GM12891 (cell line): ENCODE measurements at regions not wholly inside any gene's neighbourhood (a gene's known extent, or its start where the extent isn't known, plus 50 kb on each side); places are given as distances from the start of the nearest gene placed in this dataset.

Experiments
- DNase-seq: peaks from one replicate; pipeline ENCODE4 v3.0.0; 2011; ENCODE audit warnings: low spot score; ENCODE audit not compliant: insufficient read length
- FAIRE-seq: peaks from 2 replicates; lab custom pipeline; 2011; peaks lifted over from hg19 to GRCh38; lab: Jason Lieb, UNC
- PAX5 ChIP-seq: IDR thresholded peaks from 2 replicates; pipeline ENCODE4 v1.6.1; 2011; ENCODE audit warnings: low read length, moderate library complexity, mild to moderate bottlenecking; ENCODE audit not compliant: insufficient read depth, severe bottlenecking
- POLR2A ChIP-seq: IDR thresholded peaks from 2 replicates; pipeline ENCODE4 v1.6.1; 2011; ENCODE audit warnings: low read depth, low read length, control low read depth
- POLR2AphosphoS5 ChIP-seq: IDR thresholded peaks from 2 replicates; pipeline ENCODE4 v1.6.1; 2011; ENCODE audit warnings: low read depth, low read length, control low read depth
- POU2F2 ChIP-seq: IDR thresholded peaks from 2 replicates; pipeline ENCODE4 v1.6.1; 2011; ENCODE audit warnings: low read depth, mild to moderate bottlenecking, control low read depth, low read length, moderate library complexity
- SPI1 ChIP-seq: IDR thresholded peaks from 2 replicates; pipeline ENCODE4 v1.6.1; 2011; ENCODE audit warnings: low read depth, low read length, control low read depth
- TAF1 ChIP-seq: IDR thresholded peaks from 2 replicates; pipeline ENCODE4 v1.6.1; 2011; ENCODE audit warnings: low read depth, low read length, control low read depth

DNA sequence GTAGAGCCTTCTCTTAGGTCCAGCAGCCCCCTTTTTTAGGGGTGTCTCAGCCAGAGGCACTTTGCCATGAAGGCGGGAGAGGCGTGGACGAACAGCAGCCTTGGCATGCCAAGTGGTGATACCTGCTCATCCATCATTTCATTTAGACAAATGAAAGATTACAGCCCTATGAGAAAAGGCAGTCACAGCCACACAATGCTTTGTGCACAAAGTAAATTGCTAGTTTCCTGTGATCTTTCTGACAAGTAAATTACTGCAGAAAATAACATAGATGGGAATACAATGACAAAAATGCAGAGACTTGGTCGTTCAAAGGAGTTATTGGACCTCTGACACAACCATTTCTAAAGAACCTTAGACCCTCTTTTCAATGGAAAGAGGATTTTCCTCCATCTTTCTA lies 94.9 kb downstream of the RND3 start:
- DNase-seq (no peak), FAIRE-seq (no peak)
- TF ChIP-seq SPI1 (no peak), PAX5 (no peak), TAF1 (no peak), POU2F2 (no peak), POLR2A (no peak), POLR2AphosphoS5 (no peak)

DNA sequence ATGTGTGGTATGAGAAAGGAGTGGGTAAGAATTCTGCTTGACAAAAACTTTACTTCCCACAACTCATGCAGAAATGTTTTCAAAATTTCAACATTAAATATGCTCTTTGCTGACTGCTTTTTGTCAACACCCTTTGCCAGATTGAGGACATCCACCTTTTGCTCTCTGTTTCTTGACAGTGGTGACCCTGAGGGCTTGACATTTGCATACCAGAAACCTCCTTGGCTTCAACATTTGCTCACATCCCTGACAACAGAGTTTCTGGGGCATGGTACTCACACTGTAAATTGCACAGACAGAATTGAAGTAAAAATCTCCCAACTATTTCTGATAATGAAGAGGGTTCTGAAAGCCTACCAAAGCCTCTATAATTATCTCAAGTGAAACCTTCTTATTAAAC lies 95.7 kb downstream of the RND3 start:
- FAIRE-seq (no peak), DNase-seq (no peak)
- TF ChIP-seq TAF1 (no peak), POU2F2 (no peak), SPI1 (no peak), POLR2A (no peak), POLR2AphosphoS5 (no peak), PAX5 (no peak)

DNA sequence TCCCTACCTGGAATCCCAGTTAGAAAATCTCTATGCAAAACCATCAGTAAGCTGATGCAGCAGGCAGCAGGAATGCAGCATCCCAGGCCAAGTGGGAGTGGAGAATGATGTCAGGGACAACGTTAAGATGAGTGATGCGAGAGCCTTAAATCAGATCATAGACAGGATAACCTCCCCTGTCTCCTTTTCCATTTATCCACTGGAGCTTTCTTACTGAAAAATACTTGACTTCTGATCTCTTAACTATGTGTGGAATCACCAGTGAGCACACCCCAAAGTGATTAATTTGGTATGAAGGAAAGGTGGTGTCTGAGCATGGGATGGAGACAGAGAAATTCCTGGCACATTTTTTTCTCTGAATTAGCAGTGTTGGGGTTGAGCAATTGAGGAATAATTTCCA lies 98.0 kb downstream of the RND3 start:
- DNase-seq, result no peak
- FAIRE-seq, result no peak
- TF ChIP-seq PAX5 (no peak), POLR2A (no peak)

DNA sequence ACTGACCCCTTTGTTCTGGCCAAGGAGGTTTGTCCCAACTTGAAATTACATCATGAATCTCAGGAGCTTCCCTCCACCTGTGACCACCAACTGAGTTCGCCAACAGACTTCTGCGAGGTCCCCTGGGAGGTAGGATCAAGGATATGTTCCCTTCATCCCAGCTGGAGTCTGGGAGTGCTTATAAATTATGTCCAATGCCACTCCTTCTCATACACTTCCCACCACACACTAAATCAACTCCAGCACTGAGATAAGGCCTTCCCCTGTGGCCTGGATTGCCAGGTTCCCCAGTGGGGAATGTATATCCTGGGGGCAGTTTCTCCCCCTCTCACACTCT lies 99.2 kb downstream of the RND3 start:
- DNase-seq (no peak), FAIRE-seq (no peak)
- TF ChIP-seq POU2F2, result no peak
- no peak for TF ChIP-seq POLR2A
- TF ChIP-seq SPI1, result no peak
- no peak for TF ChIP-seq PAX5
- no peak for TF ChIP-seq TAF1
- no peak for TF ChIP-seq POLR2AphosphoS5

DNA sequence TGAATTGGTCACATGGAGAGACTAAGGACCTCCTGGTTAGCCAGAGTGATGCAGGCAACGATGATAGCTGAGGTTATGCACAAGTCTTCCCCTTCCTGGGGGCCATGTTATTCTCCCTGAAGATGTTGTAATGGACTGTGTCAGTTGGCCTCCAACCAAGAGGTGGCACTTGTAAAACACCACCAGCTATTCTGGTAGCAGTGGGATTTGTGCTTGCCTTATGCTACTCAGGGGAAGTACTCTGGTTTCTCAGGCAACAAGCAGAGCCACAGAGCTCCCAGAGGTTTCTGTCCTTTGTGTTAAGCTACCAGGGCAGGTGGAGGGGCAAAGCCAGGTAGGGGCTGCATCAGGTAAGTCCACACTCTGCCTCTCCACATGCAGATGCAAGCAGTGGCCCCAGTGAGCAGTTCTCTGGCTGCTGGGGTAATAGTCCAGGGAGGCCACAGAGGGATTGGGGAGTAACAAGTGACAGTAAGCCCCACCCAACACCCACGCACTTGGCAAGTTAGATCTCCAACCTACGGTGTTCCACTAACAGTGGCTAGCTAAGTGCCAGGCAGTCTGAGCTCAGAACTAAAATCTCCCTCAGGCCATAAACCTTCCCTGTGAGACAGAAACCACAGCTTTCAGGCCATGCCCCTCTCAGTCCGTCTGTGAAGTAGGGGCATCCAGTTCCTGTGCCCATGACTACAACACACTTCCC lies 99.7 kb downstream of the RND3 start:
- FAIRE-seq (no peak), DNase-seq (no peak)
- TF ChIP-seq POU2F2, result no peak
- no peak for TF ChIP-seq POLR2A
- TF ChIP-seq POLR2AphosphoS5, result no peak
- TF ChIP-seq SPI1, result no peak
- no peak for TF ChIP-seq PAX5
- TF ChIP-seq TAF1, result no peak

DNA sequence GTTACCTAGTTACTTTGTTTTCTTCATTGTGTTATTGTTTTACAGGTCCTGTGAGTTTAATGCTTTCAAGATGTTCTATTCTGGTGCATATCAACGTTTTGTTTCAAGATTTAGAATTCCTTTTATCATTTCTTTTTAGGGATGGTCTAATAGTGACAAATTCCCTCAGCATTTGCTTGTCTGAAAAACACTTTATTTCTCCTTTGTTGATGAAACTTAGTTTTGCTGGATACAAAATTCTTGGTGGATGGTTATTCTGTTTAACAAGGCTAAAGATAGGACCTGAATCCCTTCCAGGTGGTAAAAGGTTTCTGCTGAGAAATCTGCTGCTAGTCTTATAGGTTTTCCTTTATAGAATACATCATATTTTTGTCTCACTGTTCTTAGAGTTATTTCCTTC lies 102.3 kb downstream of the RND3 start:
- DNase-seq, result no peak
- no peak for TF ChIP-seq SPI1
- no peak for TF ChIP-seq POLR2AphosphoS5
- no peak for TF ChIP-seq POU2F2
- no peak for TF ChIP-seq TAF1
- FAIRE-seq, result no peak

DNA sequence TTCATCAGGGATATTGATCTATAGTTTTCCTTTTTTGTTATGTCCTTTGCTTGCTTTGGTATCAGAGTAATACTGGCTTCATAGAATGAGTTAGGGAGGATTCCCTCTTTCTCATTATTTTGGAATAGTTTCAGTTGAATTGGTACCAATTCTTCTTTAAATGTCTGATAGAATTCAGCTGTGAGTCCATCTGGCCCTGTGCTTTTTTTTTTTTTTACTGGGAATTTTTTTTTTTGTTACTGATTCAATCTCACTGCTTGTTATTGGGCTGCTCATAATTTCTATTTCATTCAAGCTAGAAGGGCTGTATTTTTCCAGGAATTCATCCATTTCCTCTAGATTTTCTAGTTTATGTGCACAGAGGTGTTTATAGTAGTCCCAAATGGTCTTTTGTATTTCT lies 103.9 kb downstream of the RND3 start:
- TF ChIP-seq SPI1 (no peak), POU2F2 (no peak), POLR2A (no peak), TAF1 (no peak), PAX5 (no peak), POLR2AphosphoS5 (no peak)
- no peak for FAIRE-seq

DNA sequence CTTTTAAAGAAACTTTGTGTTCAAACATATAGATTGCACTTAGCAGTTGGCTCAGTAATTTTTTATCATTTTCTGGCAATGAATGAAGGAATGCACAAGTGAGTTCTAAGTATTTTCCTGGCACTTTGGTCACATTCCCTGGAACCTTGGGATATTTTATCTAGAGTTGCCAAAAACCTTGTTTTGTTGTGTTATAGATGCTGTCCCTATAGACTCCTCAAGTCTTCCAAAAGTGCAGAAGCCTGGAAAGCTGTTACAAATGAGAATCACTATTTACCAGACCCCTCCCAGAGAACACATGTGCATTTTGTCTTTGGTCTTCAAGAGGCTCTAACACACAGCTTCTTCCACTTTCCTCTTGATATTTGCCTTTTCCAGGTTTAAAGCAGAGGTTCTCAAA lies 108.3 kb downstream of the RND3 start:
- no peak for FAIRE-seq
- no peak for DNase-seq
- no peak for TF ChIP-seq SPI1
- no peak for TF ChIP-seq POLR2A
- no peak for TF ChIP-seq POU2F2
- no peak for TF ChIP-seq PAX5
- TF ChIP-seq POLR2AphosphoS5, result no peak
- TF ChIP-seq TAF1, result no peak

More for the DNA sequence above, 103.9 kb downstream of the RND3 start:
- no peak for DNase-seq

DNA sequence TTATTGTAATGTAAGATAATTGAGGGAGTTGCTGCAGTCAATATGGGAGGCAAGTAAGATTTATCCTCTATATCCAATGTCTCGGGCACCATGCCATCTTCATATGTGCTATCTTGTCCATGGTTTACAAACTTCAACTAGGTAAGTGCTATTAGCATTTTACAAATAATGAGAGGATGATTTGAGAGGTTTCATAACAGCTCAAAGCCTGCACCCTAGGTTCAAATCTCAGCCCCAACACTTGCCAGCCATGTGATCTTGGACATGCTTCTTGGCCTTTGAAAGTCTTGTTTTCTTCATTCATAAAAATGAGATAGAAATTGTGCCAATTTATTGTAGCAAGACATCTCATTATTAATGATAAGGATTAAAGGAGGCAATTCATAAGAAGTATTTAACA lies 108.8 kb downstream of the RND3 start:
- FAIRE-seq (no peak), DNase-seq (no peak)
- TF ChIP-seq SPI1 (no peak), POU2F2 (no peak), POLR2A (no peak), TAF1 (no peak), POLR2AphosphoS5 (no peak), PAX5 (no peak)

DNA sequence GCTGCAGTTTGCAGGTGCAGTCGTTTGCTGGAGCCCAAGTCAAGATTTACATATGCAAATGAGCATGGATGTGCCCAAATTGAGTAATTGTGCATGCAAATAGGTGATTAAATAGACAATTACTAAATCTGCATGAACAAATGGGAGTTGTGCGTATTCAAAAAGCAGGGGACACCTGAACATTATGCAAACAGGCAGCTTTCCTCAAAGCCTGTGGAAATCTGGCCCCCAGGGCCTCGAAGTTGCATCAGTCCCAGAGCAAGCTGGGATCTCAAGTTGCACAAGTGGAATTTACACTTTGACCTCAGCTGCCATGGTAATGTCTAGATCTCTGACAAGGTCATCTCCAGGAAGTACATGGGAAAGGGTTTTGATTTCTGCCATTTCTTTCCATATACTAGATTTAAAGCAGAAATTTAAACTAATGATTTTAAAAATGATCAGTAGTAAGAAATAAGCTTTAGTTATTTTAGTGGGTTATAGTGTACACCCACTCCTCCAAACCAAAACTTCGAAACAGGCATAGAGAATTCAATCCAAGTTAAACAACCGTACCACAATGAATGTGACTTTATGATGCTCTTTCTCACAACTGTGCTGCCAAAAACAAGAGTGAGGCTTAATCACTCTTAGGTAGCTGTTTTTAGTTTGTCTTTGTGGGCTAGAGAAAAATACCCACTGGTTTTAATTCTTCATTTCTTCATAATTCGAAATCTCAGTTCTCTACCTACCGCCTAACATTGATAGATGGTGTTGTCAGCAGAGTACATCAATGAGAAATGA lies 110.7 kb downstream of the RND3 start:
- no peak for FAIRE-seq
- no peak for TF ChIP-seq POU2F2
- TF ChIP-seq TAF1, result no peak
- no peak for TF ChIP-seq SPI1
- TF ChIP-seq POLR2A, result no peak
- no peak for TF ChIP-seq PAX5
- TF ChIP-seq POLR2AphosphoS5, result no peak
- DNase-seq, result no peak
